ENCODE measurements at regions not wholly inside any gene's neighbourhood (a gene's known extent, or its start where the extent isn't known, plus 50 kb on each side); places are given as distances from the start of the nearest gene placed in this dataset.

GRCh38 chr4:58679886-58680285, 1569.7 kb upstream of the IGFBP7 start:
- DNase-seq: no peak

GRCh38 chr4:58679051-58679450, 1568.9 kb upstream of the IGFBP7 start:
- DNase-seq: no peak

DNA sequence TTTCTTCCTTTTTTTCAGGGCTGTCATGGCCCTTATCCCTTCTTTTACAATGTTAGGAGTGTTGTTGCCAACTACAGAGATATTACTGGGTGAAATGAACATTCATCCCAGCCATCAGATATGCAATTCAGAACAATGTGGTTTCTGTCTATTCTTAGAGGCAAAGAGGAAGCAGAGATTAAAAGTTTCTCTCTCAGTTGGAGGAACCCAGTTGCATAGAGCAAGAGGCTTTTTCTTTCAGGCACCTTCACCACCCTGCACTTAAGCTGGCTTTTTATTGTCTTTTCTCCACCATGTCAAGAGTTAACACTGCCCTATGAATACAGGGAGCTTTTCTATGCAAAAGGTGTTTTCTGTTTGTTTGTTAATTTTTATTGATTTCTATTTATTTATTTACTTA, 1559.6 kb upstream of the IGFBP7 start:
- no peak for DNase-seq

DNA sequence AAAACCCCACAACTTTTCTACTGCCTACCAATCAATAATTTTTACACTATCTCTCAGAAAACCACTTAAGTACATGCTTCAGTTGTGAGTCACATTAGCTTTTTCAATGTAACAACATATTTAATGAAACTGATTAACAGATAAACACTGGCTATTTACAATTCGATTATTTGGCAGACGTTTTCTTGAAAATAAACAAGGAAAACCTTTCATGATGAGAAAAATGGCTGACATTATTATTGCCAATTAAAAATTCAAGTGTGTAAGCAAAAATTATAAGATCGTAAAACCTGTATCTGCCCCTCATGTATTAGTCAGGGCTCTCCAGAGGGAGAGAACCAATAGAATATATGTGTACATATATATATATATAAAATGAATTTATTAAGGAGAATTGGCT, 1555.5 kb upstream of the IGFBP7 start:
- DNase-seq: no peak

DNA sequence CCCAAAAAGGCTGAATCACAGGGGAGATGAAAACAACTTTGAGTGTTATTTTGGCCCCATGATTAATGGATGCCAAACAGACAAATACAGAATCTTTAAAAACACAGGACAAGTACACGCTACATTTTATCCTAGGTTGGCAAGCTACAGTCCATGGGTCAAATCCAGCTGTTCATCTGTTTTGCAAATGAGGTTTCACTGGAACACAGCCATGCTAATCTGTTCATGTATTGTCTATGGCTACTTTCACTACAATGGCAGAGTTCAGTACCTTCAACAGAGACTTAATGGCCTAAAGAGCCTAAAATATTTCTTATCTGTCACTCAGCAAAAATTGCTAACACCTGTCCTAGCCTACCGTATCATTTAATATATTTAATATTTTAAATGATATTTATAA, 1548.5 kb upstream of the IGFBP7 start:
- no peak for DNase-seq

DNA sequence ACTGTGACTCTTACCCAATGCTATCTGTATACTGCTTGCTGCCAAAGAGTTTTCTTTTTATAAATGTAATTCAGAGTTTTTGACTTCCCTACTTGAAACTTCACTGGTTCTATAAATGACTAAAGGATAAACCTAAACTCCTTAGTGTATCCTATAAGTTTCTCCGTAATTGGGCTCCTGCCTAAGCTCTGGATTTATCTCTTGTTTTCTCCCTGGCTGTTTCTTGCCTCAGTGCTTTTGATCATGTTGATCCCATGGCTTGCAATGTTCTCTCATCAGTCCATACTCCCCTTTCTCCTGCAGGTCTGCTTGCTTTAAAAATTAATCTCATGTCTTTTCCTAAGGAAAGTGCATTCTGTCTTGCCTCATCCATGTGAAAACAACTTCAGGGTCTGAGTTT, 1543.1 kb upstream of the IGFBP7 start:
- DNase-seq: no peak

GRCh38 chr4:58649226-58649625, 1539.0 kb upstream of the IGFBP7 start:
- DNase-seq: no peak

- no peak for DNase-seq
Measured at GRCh38 chr4:58646126-58646525, 1535.9 kb upstream of the IGFBP7 start.

GRCh38 chr4:58644549-58644948, 1534.4 kb upstream of the IGFBP7 start:
- no peak for DNase-seq

GRCh38 chr4:58636381-58636780, 1526.2 kb upstream of the IGFBP7 start:
- DNase-seq: no peak

DNA sequence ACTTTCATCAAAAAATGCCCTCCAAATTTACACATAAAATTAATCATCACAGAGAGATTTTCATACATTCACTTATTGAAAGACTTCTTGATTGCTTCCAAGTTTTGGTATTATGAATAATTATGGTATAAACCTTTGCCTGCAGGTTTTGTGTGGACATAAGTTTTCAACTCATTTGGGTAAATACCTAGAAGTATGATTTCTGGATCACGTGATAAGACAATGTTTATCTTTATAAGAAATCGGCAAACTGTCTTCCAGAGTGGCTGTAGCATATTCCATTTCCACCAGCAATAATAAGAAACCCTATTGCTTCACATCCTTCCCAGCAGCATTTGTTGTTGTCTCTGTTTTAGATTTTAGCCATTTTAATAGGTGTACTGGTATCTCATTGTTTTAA, 1507.0 kb upstream of the IGFBP7 start:
- DNase-seq: no peak

- no peak for DNase-seq
Measured at GRCh38 chr4:58611012-58611411, 1500.8 kb upstream of the IGFBP7 start.

DNA sequence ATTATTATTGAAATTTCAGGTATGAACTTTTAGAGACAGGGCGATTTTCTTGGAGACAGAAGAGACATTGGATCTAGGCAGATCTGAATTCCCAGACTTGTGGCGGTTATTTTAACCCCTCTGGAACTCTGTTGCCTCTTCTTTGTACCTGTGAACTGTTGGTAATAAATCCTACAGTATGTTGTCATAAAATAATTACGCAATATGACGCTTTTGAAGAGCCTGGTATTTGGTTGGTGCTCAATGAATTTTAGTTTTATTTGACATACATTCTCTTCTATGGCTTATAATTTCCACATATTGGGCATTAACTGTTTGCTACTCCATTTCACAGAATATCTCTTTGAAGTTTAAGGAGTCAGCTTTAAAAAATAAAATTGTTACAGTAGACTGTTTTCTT, 1496.1 kb upstream of the IGFBP7 start:
- DNase-seq: no peak

DNA sequence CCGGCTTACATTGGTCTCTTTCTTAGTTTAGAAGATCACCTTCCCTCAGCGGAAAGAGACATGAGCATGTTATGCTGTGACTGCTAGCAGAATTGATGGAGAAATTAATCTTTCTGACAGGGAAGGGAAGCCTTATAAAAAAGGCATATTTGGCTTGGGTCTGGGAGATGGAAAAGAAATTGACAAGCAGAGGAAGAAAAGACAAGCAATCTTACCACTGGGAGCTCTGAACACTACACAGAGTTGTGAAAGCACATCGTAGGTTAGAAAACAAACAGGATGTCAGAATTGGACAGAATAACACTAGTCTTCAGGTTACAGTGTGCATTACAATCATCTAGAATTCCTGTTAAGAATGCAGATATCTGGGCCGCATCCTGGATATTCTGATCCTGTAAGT, 1493.8 kb upstream of the IGFBP7 start:
- DNase-seq: no peak

GRCh38 chr4:58602731-58603359, 1492.7 kb upstream of the IGFBP7 start:
- DNase-seq: no peak

- no peak for DNase-seq
Measured at GRCh38 chr4:58602022-58602421, 1491.8 kb upstream of the IGFBP7 start.

DNA sequence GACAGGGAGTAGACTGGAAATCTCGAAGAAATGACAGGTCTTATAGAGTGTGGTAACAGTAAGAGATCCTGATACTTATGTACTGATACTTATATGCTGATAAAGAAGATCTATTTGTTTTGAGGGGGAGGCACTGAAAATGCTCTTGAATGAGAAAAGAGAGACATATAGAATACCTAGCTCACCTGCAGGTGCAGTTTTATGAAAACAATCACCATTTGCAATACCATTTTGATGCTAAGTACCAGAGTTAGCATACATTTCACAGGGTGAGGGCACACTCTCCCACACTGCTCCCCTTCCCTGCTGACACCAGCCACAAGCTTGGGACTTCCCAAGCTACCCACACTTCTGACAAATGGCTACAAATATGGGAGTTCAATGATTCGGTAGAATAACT, 1490.1 kb upstream of the IGFBP7 start:
- DNase-seq: no peak

DNA sequence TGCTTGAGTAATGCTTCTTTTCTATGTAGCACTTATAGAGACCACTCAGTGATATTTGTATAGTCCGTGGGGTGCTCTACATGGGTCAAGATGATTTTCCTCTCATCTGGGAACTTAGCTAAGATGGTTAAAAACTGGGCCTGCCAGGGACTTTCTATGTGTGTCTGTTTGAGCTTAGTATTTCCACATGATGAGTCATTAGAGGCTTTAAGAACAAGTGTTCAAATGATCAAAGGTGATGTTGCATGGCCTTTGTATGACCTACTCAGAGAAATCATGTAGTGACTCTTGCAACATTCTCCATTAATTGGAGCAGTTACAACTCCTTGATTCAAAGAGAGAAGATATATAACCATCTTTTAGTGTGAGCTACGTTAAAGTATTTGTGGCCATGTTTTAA, 1480.5 kb upstream of the IGFBP7 start:
- DNase-seq: no peak

DNA sequence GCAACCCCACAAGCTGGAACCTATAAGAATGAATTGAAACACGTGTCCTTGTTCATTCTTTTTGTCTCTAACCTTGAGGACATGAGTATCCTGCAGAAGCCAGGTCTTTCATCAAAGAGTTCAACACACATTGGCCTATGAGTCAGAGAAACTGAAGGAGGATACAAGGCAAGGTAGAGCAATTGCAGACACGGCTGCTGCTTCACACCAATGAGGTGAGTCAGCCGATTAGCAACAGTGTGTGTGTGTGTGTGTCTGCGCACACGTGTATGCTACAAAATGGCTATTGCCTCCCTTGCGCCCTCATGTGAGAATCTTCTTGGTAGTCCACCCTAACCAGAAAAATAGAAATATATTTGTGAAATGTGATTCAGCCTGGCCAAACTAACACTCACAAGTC, 1477.7 kb upstream of the IGFBP7 start:
- DNase-seq: no peak

GRCh38 chr4:58566260-58566659, 1456.1 kb upstream of the IGFBP7 start:
- no peak for DNase-seq

GRCh38 chr4:58564695-58565475, 1454.7 kb upstream of the IGFBP7 start:
- DNase-seq: no peak

DNA sequence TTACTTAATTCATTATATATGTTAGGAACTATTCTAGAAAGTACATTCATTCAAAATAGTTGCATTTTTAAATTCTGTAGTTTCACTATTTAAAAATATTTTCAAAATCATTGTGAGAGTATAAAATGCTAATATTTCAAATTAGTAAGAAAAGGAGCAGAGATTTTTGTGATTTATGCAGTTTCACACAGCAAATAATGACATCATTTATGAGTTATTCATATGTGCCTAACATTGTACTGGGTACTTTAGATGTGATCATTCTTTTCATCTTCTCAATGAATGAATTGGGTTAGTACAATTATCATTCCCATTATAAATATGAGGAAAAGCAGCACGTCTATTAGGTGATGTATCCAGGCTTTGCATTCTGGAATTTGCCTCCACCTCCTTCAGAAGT, 1451.0 kb upstream of the IGFBP7 start:
- no peak for DNase-seq

DNA sequence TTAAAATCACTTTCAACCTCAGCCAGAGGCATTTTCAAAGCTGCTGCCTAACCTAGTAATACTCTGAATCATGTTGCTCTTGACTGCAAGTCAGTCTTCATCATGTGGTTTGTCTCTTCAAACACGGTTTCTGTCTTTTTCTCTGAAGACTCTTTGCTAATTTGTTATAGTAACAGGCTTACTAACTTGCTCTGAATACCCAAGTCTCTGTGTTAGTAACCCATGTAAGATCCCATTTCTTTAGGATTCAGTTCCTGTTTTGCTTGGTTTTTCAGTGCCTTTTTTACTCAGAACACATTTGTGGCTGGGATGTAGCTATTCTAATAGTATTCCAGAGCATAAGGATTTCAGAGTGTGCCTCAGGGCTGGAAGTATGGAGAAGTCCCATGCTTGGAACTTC, 1450.6 kb upstream of the IGFBP7 start:
- DNase-seq: no peak

DNA sequence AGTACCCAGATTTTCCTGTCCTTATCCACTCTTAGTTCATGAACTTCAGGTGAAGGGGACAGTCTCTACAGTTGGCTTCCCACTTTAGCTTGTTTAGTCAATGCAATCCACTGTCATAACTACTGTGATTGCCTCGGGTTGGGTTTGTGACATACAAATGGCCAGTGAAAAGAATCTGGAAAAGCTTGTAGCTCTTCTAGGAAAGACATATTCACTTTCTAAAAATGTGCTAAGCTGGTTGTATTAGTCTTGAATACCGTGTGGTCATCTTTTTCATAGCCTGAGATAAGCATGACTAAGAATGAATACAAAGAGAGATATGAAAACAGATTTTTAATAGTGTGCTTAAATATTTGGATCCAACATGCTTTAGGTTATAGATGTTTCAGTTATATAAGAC, 1443.5 kb upstream of the IGFBP7 start:
- no peak for DNase-seq

DNA sequence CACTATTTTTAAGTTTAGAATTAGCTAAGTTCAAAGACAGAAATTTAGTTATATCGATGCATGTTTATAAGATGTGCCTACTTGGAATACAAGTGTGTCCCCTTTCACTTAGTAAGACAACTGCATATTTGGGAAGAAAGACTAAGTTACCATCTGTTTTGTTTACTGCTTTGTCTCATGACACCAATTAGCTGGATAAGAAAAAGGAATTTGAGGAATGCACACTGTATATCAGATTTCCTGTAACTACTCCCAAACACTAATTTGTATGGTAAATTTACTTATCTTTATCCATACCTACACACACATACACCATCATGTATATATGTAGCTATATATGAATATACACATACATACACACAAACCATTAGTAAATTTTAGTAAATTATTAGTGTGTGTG, 1442.8 kb upstream of the IGFBP7 start:
- DNase-seq: no peak
